HEK293T (cell line): ENCODE measurements at regions not wholly inside any gene's neighbourhood (a gene's known extent, or its start where the extent isn't known, plus 50 kb on each side); places are given as distances from the start of the nearest gene placed in this dataset.

ENCODE experiments used
- ARNT ChIP-seq: fragments of 450-650 bp; IDR thresholded peaks from 2 replicates; pipeline ENCODE4 v1.6.1; 2017; ENCODE audit warnings: mild to moderate bottlenecking
- BHLHE40 ChIP-seq: fragments of 450-650 bp; IDR thresholded peaks from 2 replicates; pipeline ENCODE4 v1.6.1; 2016; ENCODE audit warnings: mild to moderate bottlenecking, moderate library complexity, borderline replicate concordance
- CTBP1 ChIP-seq: fragments of 450-650 bp; IDR thresholded peaks from 2 replicates; pipeline ENCODE4 v1.6.1; 2016; ENCODE audit warnings: borderline replicate concordance
- ELF4 ChIP-seq: fragments of 450-650 bp; IDR thresholded peaks from 2 replicates; pipeline ENCODE4 v1.6.1; 2017; ENCODE audit warnings: antibody characterized with exemption
- FOXA1 ChIP-seq: fragments of 450-650 bp; IDR thresholded peaks from 2 replicates; pipeline ENCODE4 v1.6.1; 2016; ENCODE audit warnings: mild to moderate bottlenecking
- FOXK2 ChIP-seq: fragments of 450-650 bp; IDR thresholded peaks from 2 replicates; pipeline ENCODE4 v1.6.1; 2016; ENCODE audit warnings: mild to moderate bottlenecking
- HDGF ChIP-seq: fragments of 450-650 bp; IDR thresholded peaks from 2 replicates; pipeline ENCODE4 v1.6.1; 2017; ENCODE audit warnings: antibody characterized with exemption, borderline replicate concordance
- LEF1 ChIP-seq: fragments of 450-650 bp; IDR thresholded peaks from 2 replicates; pipeline ENCODE4 v1.6.1; 2017; ENCODE audit warnings: mild to moderate bottlenecking, borderline replicate concordance
- NFRKB ChIP-seq: fragments of 450-650 bp; IDR thresholded peaks from 2 replicates; pipeline ENCODE4 v1.6.1; 2016; ENCODE audit warnings: mild to moderate bottlenecking, moderate library complexity
- SP1 ChIP-seq: fragments of 450-650 bp; IDR thresholded peaks from 2 replicates; pipeline ENCODE4 v1.6.1; 2017
- SUZ12 ChIP-seq: fragments of 450-650 bp; IDR thresholded peaks from 2 replicates; pipeline ENCODE4 v1.6.1; 2016; ENCODE audit warnings: mild to moderate bottlenecking
- TARDBP ChIP-seq: fragments of 450-650 bp; IDR thresholded peaks from 2 replicates; pipeline ENCODE4 v1.6.1; 2016
- ZNF384 ChIP-seq: fragments of 450-650 bp; IDR thresholded peaks from 2 replicates; pipeline ENCODE4 v1.6.1; 2016
- TF ChIP-seq, protein P1 (sequence below): fragments of 450-650 bp; IDR thresholded peaks from 2 replicates; pipeline ENCODE4 v1.6.1; 2016

DNA sequence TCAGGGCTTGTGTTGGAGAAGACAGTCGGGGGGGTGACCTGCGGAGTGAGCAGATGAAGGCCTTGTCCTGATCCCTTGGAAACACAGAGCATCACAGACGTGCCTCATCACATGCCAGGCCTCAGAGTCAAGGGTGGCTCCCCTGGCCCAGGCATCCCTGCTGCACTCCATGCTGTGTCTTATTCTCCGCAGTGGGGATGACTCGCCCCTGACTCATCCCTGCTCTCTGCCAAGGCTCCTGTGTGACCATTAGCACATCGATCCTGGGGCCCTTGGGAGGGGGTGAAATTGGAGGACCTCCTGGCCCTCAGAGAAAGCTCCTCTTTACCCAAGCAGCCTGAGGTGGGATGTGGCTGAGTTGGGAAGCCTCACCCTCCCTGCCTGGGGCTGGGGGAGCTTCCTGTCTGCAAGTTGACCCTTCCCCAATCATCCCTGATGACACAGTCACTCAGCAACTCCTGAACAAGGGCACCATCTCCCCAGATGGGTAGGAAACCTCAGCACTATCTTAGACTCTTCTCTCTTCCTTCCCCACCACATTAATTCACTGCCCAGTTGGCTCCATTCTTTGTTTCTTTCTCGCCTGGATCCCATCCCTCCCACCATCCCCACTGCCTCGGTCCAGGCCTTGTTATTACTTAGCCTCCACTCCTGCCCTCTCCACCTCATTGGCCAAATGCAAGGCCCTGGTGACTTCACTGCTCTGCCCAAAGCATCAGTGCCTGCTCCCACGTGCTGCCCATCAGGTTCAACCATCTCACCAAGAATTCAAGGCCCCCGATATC, 74.6 kb downstream of the CAMK2N1 start:
- TF ChIP-seq ARNT, result no peak
- no peak for TF ChIP-seq FOXA1
- TF ChIP-seq ZNF384, result no peak
- no peak for TF ChIP-seq SUZ12
- TF ChIP-seq FOXK2, result no peak
- no peak for TF ChIP-seq ELF4
- no peak for TF ChIP-seq SP1
- TF ChIP-seq CTBP1, result no peak
- no peak for TF ChIP-seq LEF1
- TF ChIP-seq NFRKB, result no peak
- no peak for TF ChIP-seq HDGF
- TF ChIP-seq, protein P1, sequence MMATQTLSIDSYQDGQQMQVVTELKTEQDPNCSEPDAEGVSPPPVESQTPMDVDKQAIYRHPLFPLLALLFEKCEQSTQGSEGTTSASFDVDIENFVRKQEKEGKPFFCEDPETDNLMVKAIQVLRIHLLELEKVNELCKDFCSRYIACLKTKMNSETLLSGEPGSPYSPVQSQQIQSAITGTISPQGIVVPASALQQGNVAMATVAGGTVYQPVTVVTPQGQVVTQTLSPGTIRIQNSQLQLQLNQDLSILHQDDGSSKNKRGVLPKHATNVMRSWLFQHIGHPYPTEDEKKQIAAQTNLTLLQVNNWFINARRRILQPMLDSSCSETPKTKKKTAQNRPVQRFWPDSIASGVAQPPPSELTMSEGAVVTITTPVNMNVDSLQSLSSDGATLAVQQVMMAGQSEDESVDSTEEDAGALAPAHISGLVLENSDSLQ, result no peak
- no peak for TF ChIP-seq BHLHE40
- TF ChIP-seq TARDBP, result no peak
